HEK293 (cell line): ENCODE measurements at regions not wholly inside any gene's neighbourhood (a gene's known extent, or its start where the extent isn't known, plus 50 kb on each side); places are given as distances from the start of the nearest gene placed in this dataset.

Source experiments
- CTCF ChIA-PET: fragments of 350-600 bp; formaldehyde crosslinking; extraction: SDS; loops from one replicate; lab custom pipeline; 2021; ENCODE audit warnings: antibody characterized with exemption; lab: Yijun Ruan, JAX
- POLR2A ChIA-PET: fragments of 300-600 bp; formaldehyde crosslinking; extraction: SDS; loops from one replicate; lab custom pipeline; 2020; ENCODE audit warnings: antibody characterized with exemption, inconsistent platforms; lab: Yijun Ruan, JAX
- H3K27ac ChIP-seq: fragments of 200-500 bp; sonication (Bioruptor generic); 2 replicates; pipeline ENCODE4 v1.5.1; 2014; ENCODE audit warnings: low read depth, low read length, control low read depth, inconsistent platforms; ENCODE audit errors: extremely low read depth
- H3K36me3 ChIP-seq, 2 experiments: fragments of 200-500 bp in 1 of 2; sonication (Bioruptor generic) in 1 of 2; 1 replicate in 1 of 2; 2 replicates in 1 of 2; pipeline ENCODE4 v1.5.1; 2014 to 2017; ENCODE audit warnings: inconsistent platforms in 2 of 2, low read length in 2 of 2; ENCODE audit not compliant: control insufficient read depth in 2 of 2, insufficient read depth in 1 of 2
- H3K4me1 ChIP-seq: fragments of 200-500 bp; sonication (Bioruptor generic); 2 replicates; pipeline ENCODE4 v1.5.1; 2014; ENCODE audit warnings: mild to moderate bottlenecking, low read length, inconsistent platforms; ENCODE audit not compliant: control insufficient read depth, insufficient read depth
- H3K4me3 ChIP-seq: 2 replicates; pipeline ENCODE4 v1.5.1; 2011; ENCODE audit warnings: low read depth, mild to moderate bottlenecking, control low read depth, low read length, moderate library complexity
- H3K9me3 ChIP-seq: fragments of 200-500 bp; sonication (Bioruptor generic); 2 replicates; pipeline ENCODE4 v1.5.1; 2014; ENCODE audit warnings: low read depth, low read length, inconsistent platforms; ENCODE audit not compliant: control insufficient read depth, insufficient read depth
- HOXD13 ChIP-seq: sonication (generic); formaldehyde crosslinking; IDR thresholded peaks from 2 replicates; pipeline ENCODE4 v1.8.0; 2022; ENCODE audit warnings: missing genetic modification reagents, borderline replicate concordance
- MYNN ChIP-seq: fragments of 450-650 bp; formaldehyde crosslinking; IDR thresholded peaks from 2 replicates; pipeline ENCODE4 v1.5.1; 2016; ENCODE audit warnings: missing biosample characterization, missing genetic modification characterization, borderline replicate concordance
- SCRT2 ChIP-seq: fragments of 450-650 bp; formaldehyde crosslinking; IDR thresholded peaks from 2 replicates; pipeline ENCODE4 v1.5.1; 2016; ENCODE audit warnings: missing biosample characterization, missing genetic modification characterization
- ZBTB1 ChIP-seq: fragments of 450-650 bp; formaldehyde crosslinking; IDR thresholded peaks from 2 replicates; pipeline ENCODE4 v1.5.1; 2016; ENCODE audit warnings: missing biosample characterization, missing genetic modification characterization
- ZBTB48 ChIP-seq: fragments of 450-650 bp; formaldehyde crosslinking; IDR thresholded peaks from 2 replicates; pipeline ENCODE4 v1.5.1; 2016; ENCODE audit warnings: missing biosample characterization, missing genetic modification characterization
- ZFHX2 ChIP-seq: fragments of 450-650 bp; formaldehyde crosslinking; conservative IDR thresholded peaks from 2 replicates; pipeline ENCODE4 v1.5.1; 2016; ENCODE audit warnings: missing biosample characterization, missing genetic modification characterization
- ZNF10 ChIP-seq: fragments of 450-650 bp; formaldehyde crosslinking; IDR thresholded peaks from 2 replicates; pipeline ENCODE4 v1.5.1; 2017; ENCODE audit warnings: missing biosample characterization, missing genetic modification characterization
- ZNF146 ChIP-seq: fragments of 450-650 bp; formaldehyde crosslinking; IDR thresholded peaks from 2 replicates; pipeline ENCODE4 v1.5.1; 2016; ENCODE audit warnings: missing biosample characterization, missing genetic modification characterization
- ZNF19 ChIP-seq: fragments of 450-650 bp; formaldehyde crosslinking; IDR thresholded peaks from 2 replicates; pipeline ENCODE4; 2016; ENCODE audit warnings: missing biosample characterization, missing genetic modification characterization, low read depth
- ZNF266 ChIP-seq: fragments of 450-650 bp; formaldehyde crosslinking; IDR thresholded peaks from 2 replicates; pipeline ENCODE4 v1.5.1; 2016; ENCODE audit warnings: missing biosample characterization, missing genetic modification characterization, low read depth
- ZNF394 ChIP-seq: fragments of 450-650 bp; formaldehyde crosslinking; IDR thresholded peaks from 2 replicates; pipeline ENCODE4 v1.5.1; 2016; ENCODE audit warnings: missing biosample characterization, missing genetic modification characterization, mild to moderate bottlenecking, moderate library complexity, borderline replicate concordance
- ZNF654 ChIP-seq: fragments of 450-650 bp; formaldehyde crosslinking; IDR thresholded peaks from 2 replicates; pipeline ENCODE4 v1.5.1; 2016; ENCODE audit warnings: low read depth, missing biosample characterization, missing genetic modification characterization
- TF ChIP-seq, protein P1 (sequence below): fragments of 450-650 bp; formaldehyde crosslinking; IDR thresholded peaks from 2 replicates; pipeline ENCODE4 v1.5.1; 2016; ENCODE audit warnings: missing biosample characterization, missing genetic modification characterization
- TF ChIP-seq, protein P2 (sequence below): fragments of 450-650 bp; formaldehyde crosslinking; IDR thresholded peaks from 2 replicates; pipeline ENCODE4 v1.5.1; 2016; ENCODE audit warnings: missing biosample characterization, missing genetic modification characterization
- TF ChIP-seq, protein P3 (sequence below): fragments of 450-650 bp; formaldehyde crosslinking; IDR thresholded peaks from 2 replicates; pipeline ENCODE4 v1.5.1; 2016; ENCODE audit warnings: missing biosample characterization, missing genetic modification characterization
- TF ChIP-seq, protein P4 (sequence below): fragments of 450-650 bp; formaldehyde crosslinking; conservative IDR thresholded peaks from 2 replicates; pipeline ENCODE4 v1.5.1; 2016; ENCODE audit warnings: low read depth, missing biosample characterization, missing genetic modification characterization
- TF ChIP-seq, protein P5 (sequence below): fragments of 450-650 bp; IDR thresholded peaks from 2 replicates; pipeline ENCODE4 v1.5.1; 2018; ENCODE audit warnings: missing biosample characterization, mild to moderate bottlenecking, missing genetic modification characterization
- TF ChIP-seq, protein P6 (sequence below): fragments of 450-650 bp; IDR thresholded peaks from 2 replicates; pipeline ENCODE4 v1.5.1; 2018; ENCODE audit warnings: missing biosample characterization, missing genetic modification characterization
- TF ChIP-seq, protein P7 (sequence below): fragments of 450-650 bp; formaldehyde crosslinking; IDR thresholded peaks from 2 replicates; pipeline ENCODE4 v1.5.1; 2016; ENCODE audit warnings: missing biosample characterization, missing genetic modification characterization, borderline replicate concordance

DNA sequence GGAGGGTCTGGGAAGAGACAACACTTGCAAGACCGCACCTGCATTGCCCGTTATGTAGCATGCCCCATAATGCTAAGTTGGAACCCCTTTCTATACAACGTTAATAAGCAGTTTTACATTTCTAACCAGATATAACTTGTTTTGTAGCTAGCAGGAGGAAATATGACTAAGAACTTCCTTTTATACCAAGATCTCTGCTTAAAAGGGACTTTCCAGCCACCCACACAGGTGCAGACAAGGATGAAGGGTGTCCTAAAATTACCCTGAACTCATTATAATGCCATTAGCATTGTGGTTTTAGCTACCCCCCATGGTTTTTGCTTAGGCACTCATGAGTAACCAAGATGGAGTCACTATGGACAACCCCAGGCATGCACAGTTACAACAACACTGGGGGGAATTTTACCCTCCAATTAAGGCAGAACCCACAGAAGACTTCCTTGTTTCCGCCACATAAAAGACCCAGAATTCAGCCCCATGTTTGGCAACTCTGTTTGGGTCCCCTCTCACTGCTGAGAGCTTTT is 362.8 kb downstream of the CBLN2 start (continued):
- TF ChIP-seq, protein P1, sequence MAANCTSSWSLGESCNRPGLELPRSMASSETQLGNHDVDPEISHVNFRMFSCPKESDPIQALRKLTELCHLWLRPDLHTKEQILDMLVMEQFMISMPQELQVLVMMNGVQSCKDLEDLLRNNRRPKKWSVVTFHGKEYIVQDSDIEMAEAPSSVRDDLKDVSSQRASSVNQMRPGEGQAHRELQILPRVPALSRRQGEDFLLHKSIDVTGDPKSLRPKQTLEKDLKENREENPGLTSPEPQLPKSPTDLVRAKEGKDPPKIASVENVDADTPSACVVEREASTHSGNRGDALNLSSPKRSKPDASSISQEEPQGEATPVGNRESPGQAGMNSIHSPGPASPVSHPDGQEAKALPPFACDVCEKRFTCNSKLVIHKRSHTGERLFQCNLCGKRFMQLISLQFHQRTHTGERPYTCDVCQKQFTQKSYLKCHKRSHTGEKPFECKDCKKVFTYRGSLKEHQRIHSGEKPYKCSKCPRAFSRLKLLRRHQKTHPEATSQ (tag by site-specific recombination): no peak

DNA sequence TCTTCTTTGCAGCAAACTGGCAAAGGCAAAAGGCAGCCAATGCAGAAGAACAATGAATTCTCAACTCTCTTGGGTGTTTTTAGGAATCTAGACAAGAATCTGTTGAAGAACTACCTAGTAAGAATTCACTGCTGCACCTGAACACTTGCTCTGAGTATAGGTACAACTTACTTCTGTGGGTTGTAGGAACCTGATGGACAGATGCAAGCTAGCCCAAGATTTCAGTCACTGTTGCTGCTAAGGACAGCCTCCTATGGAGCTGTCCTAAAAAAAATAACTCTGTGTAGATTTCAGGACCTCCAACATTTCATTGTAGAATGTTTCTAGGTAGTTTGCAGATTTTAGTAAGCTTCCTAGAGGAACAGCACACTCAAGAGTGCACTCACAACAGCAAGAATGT is 363.5 kb downstream of the CBLN2 start:
- Histone ChIP-seq H3K9me3 (no peaks in the 10 kb centered on the region), H3K36me3 (no peaks in the 10 kb centered on the region), H3K4me3 (no peak overlapping the region), H3K4me1 (no peaks in the 10 kb centered on the region), H3K27ac (no peak overlapping the region)
- ChIA-PET POLR2A (no interaction called here), CTCF (no interaction called here)
- TF ChIP-seq, protein P2, sequence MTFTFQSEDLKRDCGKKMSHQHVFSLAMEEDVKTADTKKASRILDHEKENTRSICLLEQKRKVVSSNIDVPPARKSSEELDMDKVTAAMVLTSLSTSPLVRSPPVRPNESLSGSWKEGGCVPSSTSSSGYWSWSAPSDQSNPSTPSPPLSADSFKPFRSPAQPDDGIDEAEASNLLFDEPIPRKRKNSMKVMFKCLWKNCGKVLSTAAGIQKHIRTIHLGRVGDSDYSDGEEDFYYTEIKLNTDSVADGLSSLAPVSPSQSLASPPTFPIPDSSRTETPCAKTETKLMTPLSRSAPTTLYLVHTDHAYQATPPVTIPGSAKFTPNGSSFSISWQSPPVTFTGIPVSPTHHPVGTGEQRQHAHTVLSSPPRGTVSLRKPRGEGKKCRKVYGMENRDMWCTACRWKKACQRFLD: no peak
- TF ChIP-seq, protein P3, sequence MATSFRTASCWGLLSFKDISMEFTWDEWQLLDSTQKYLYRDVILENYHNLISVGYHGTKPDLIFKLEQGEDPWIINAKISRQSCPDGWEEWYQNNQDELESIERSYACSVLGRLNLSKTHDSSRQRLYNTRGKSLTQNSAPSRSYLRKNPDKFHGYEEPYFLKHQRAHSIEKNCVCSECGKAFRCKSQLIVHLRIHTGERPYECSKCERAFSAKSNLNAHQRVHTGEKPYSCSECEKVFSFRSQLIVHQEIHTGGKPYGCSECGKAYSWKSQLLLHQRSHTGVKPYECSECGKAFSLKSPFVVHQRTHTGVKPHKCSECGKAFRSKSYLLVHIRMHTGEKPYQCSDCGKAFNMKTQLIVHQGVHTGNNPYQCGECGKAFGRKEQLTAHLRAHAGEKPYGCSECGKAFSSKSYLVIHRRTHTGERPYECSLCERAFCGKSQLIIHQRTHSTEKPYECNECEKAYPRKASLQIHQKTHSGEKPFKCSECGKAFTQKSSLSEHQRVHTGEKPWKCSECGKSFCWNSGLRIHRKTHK (tag by site-specific recombination): no peak
- TF ChIP-seq, protein P4, sequence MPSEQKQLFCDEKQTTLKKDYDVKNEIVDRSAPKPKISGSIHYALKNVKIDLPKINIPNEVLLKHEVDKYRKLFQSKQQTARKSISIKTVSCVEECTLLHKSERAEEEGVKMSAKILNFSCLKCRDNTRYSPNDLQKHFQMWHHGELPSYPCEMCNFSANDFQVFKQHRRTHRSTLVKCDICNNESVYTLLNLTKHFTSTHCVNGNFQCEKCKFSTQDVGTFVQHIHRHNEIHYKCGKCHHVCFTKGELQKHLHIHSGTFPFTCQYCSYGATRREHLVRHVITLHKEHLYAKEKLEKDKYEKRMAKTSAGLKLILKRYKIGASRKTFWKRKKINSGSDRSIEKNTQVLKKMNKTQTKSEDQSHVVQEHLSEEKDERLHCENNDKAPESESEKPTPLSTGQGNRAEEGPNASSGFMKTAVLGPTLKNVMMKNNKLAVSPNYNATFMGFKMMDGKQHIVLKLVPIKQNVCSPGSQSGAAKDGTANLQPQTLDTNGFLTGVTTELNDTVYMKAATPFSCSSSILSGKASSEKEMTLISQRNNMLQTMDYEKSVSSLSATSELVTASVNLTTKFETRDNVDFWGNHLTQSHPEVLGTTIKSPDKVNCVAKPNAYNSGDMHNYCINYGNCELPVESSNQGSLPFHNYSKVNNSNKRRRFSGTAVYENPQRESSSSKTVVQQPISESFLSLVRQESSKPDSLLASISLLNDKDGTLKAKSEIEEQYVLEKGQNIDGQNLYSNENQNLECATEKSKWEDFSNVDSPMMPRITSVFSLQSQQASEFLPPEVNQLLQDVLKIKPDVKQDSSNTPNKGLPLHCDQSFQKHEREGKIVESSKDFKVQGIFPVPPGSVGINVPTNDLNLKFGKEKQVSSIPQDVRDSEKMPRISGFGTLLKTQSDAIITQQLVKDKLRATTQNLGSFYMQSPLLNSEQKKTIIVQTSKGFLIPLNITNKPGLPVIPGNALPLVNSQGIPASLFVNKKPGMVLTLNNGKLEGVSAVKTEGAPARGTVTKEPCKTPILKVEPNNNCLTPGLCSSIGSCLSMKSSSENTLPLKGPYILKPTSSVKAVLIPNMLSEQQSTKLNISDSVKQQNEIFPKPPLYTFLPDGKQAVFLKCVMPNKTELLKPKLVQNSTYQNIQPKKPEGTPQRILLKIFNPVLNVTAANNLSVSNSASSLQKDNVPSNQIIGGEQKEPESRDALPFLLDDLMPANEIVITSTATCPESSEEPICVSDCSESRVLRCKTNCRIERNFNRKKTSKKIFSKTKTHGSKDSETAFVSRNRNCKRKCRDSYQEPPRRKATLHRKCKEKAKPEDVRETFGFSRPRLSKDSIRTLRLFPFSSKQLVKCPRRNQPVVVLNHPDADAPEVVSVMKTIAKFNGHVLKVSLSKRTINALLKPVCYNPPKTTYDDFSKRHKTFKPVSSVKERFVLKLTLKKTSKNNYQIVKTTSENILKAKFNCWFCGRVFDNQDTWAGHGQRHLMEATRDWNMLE (tag by site-specific recombination): no peak
- TF ChIP-seq SCRT2 (tag by site-specific recombination) (no peak), ZNF146 (tag by site-specific recombination) (no peak), ZBTB1 (no peak), ZNF10 (tag by site-specific recombination) (no peak), HOXD13 (CRISPR knock-in tag) (no peak), ZNF266 (tag by site-specific recombination) (no peak), ZNF19 (tag by site-specific recombination) (no peak), ZNF654 (no peak), ZNF394 (no peak), ZBTB48 (tag by site-specific recombination) (no peak), ZFHX2 (tag by site-specific recombination) (no peak), MYNN (tag by site-specific recombination) (no peak)
- TF ChIP-seq, protein P5, sequence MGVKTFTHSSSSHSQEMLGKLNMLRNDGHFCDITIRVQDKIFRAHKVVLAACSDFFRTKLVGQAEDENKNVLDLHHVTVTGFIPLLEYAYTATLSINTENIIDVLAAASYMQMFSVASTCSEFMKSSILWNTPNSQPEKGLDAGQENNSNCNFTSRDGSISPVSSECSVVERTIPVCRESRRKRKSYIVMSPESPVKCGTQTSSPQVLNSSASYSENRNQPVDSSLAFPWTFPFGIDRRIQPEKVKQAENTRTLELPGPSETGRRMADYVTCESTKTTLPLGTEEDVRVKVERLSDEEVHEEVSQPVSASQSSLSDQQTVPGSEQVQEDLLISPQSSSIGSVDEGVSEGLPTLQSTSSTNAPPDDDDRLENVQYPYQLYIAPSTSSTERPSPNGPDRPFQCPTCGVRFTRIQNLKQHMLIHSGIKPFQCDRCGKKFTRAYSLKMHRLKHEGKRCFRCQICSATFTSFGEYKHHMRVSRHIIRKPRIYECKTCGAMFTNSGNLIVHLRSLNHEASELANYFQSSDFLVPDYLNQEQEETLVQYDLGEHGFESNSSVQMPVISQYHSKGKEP: no peak
- TF ChIP-seq, protein P6, sequence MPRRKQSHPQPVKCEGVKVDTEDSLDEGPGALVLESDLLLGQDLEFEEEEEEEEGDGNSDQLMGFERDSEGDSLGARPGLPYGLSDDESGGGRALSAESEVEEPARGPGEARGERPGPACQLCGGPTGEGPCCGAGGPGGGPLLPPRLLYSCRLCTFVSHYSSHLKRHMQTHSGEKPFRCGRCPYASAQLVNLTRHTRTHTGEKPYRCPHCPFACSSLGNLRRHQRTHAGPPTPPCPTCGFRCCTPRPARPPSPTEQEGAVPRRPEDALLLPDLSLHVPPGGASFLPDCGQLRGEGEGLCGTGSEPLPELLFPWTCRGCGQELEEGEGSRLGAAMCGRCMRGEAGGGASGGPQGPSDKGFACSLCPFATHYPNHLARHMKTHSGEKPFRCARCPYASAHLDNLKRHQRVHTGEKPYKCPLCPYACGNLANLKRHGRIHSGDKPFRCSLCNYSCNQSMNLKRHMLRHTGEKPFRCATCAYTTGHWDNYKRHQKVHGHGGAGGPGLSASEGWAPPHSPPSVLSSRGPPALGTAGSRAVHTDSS (tag by site-specific recombination): no peak
- TF ChIP-seq, protein P7, sequence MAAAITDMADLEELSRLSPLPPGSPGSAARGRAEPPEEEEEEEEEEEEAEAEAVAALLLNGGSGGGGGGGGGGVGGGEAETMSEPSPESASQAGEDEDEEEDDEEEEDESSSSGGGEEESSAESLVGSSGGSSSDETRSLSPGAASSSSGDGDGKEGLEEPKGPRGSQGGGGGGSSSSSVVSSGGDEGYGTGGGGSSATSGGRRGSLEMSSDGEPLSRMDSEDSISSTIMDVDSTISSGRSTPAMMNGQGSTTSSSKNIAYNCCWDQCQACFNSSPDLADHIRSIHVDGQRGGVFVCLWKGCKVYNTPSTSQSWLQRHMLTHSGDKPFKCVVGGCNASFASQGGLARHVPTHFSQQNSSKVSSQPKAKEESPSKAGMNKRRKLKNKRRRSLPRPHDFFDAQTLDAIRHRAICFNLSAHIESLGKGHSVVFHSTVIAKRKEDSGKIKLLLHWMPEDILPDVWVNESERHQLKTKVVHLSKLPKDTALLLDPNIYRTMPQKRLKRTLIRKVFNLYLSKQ: no peak
